ENCODE measurements at regions not wholly inside any gene's neighbourhood (a gene's known extent, or its start where the extent isn't known, plus 50 kb on each side); places are given as distances from the start of the nearest gene placed in this dataset.

GRCh38 chr4:10200869-10201268 lies 84.3 kb upstream of the WDR1 start:
- no peak overlapping the region for H3K27ac ChIP-seq
- CTCF ChIA-PET: interaction anchor here (0.6 kb wide), 1 partner anchor 469 kb away, joined by 4 read pairs; no protein-coding TSS in a partner anchor
- no peak for TF ChIP-seq CTCF (conservative IDR thresholded peaks at IDR 0.05; ENCODE audit: low read depth)
- POLR2A ChIA-PET (ENCODE audit: low non-redundant PET): no interaction called here
- no peak for DNase-seq (ENCODE audit: low spot score)

DNA sequence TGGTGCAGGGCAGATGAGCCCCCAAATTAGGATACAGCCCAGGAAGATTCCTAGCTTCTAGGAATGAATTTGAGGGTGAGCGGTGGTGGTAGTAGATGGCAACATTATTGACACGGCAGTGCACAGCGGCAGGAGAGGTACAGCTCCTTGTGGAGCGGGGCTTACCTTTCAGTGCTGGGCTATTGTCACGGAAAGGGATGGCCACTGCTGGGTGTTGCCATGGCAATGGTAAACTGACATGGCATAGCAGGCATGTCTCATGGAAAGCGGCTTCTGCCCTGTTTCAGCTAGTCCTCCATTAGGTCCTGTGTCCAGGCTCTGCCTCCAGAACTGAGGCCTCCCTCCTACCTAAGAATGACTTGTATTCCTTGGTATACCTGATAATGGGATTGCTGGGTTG lies 81.8 kb upstream of the WDR1 start:
- POLR2A ChIA-PET (ENCODE audit: low non-redundant PET): no interaction called here
- no peak overlapping the region for H3K27ac ChIP-seq
- no peak for TF ChIP-seq CTCF (conservative IDR thresholded peaks at IDR 0.05; ENCODE audit: low read depth)
- DNase-seq (ENCODE audit: low spot score): no peak
- CTCF ChIA-PET: interaction anchor here (0.6 kb wide), 1 partner anchor 797 kb away, joined by 3 read pairs; no protein-coding TSS in a partner anchor

- DNase-seq (ENCODE audit: low spot score): no peak
- POLR2A ChIA-PET (ENCODE audit: low non-redundant PET): no interaction called here
- no peak for TF ChIP-seq CTCF (conservative IDR thresholded peaks at IDR 0.05; ENCODE audit: low read depth)
- H3K27ac ChIP-seq: no peak overlapping the region
- CTCF ChIA-PET: no interaction called here
These were observed 81.4 kb upstream of the WDR1 start for GRCh38 chr4:10197952-10198351.

DNA sequence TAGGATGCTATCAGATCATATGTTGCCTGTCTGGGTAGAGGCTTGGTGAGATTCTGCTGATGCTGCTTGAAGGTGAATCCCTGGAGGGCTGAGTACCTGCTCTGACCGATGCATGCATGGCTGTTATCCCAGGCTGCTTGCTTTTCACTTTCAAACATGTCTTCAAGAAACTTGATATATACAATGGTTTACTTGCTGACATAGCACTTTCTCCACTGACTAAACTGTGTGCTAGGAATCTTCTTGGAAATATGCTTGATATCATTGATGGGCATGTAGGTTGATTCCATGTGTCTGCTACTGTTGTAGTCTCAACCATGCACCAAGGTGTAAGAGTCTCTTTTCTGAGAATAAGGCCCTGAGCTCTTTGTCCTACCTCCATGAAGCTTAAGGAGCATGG lies 79.6 kb upstream of the WDR1 start:
- no peak for DNase-seq (ENCODE audit: low spot score)
- CTCF ChIA-PET: no interaction called here
- H3K27ac ChIP-seq: no peak overlapping the region
- POLR2A ChIA-PET (ENCODE audit: low non-redundant PET): no interaction called here
- no peak for TF ChIP-seq CTCF (conservative IDR thresholded peaks at IDR 0.05; ENCODE audit: low read depth)

- POLR2A ChIA-PET (ENCODE audit: low non-redundant PET): no interaction called here
- CTCF ChIA-PET: interaction anchor here (0.7 kb wide), 1 partner anchor 211 kb away, joined by 3 read pairs; no protein-coding TSS in a partner anchor
- no peak for TF ChIP-seq CTCF (conservative IDR thresholded peaks at IDR 0.05; ENCODE audit: low read depth)
- DNase-seq (ENCODE audit: low spot score): no peak
- H3K27ac ChIP-seq: no peak overlapping the region
These were observed 75.7 kb upstream of the WDR1 start for GRCh38 chr4:10192331-10192730.

DNA sequence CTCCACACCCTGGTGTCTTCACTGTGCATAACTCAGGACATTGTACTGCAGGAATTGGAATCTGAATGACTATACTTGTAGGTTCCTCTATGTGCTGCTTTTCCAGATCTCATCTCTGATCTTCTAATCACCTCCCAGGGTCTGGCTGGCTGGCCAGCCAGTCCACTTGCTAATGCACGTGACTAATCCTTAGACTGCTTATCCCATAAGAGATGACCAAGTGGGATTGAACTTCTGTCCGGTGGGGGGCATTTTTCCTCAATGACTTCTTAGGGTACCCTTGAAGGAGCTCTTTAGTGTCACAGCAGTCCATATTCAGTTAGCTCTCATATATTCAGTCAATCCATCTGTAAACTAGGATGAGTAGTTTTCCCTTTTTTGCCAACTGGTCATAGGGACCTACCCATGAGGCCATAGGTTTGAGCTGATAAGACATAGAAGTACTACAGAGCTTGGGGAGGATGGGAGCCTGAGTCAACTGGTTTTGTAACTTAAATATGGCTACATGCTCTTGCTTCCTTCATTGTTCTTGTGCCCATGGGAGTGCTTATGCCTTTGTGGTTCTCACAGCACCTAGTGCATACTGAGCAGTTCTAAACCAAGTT lies 71.9 kb upstream of the WDR1 start:
- ChIA-PET CTCF (no interaction called here), POLR2A (ENCODE audit: low non-redundant PET) (no interaction called here)
- no peak overlapping the region for H3K27ac ChIP-seq
- no peak for DNase-seq (ENCODE audit: low spot score)
- TF ChIP-seq CTCF (conservative IDR thresholded peaks at IDR 0.05; ENCODE audit: low read depth): no peak
